ENCODE measurements at regions not wholly inside any gene's neighbourhood (a gene's known extent, or its start where the extent isn't known, plus 50 kb on each side); places are given as distances from the start of the nearest gene placed in this dataset.

DNA sequence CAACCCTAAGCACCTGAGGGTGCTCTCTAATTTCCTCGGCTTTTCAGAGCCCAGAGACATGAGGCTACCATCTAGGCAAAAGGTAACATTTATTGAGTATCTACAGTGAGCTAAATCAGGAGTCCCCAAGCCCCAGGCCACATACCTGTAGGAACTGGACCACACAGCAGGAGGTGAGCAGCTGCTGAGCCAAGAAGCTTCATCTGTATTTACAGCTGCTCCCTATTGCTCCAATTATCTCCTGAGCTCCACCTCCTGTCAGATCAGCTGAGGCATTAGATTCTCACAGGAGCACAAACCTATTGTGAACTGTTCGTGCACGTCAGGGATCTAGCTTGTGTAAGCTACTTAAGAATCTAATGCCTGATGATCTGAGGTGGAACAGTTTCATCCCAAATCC lies 70.2 kb downstream of the RND3 start:
- no peak for TF ChIP-seq SUZ12 (IDR thresholded peaks at IDR 0.05; ENCODE audit: extremely low read depth, insufficient read depth, insufficient read length)
- TF ChIP-seq YY1 (IDR thresholded peaks at IDR 0.05; ENCODE audit: insufficient read depth, insufficient read length): no peak
